GM12878 (cell line): ENCODE measurements at regions not wholly inside any gene's neighbourhood (a gene's known extent, or its start where the extent isn't known, plus 50 kb on each side); places are given as distances from the start of the nearest gene placed in this dataset.

Experiments
- ATAC-seq: fragments of 200-7000 bp; cut with Tn5 transposase; 3 replicates; pipeline ENCODE4 v1.9.1; 2020; ENCODE audit warnings: mild to moderate bottlenecking, moderate library complexity
- BruUV-seq: library from RNA; stranded (reverse); fragments of 400-500 nt; replicated peaks from 2 replicates; lab custom pipeline; 2021; lab: Mats Ljungman, UMichigan
- CTCF ChIA-PET: fragments of 300-600 bp; sonication (Branson Sonifier 250); formaldehyde crosslinking; extraction: SDS; loops from one replicate; lab custom pipeline; 2021; ENCODE audit warnings: inconsistent platforms; lab: Yijun Ruan, JAX
- POLR2A ChIA-PET: fragments of 350-600 bp; formaldehyde crosslinking; extraction: SDS; loops from one replicate; lab custom pipeline; 2021; ENCODE audit warnings: inconsistent platforms; lab: Charles Lee
- RAD21 ChIA-PET: fragments of 300-600 bp; sonication (Branson Sonifier 250); formaldehyde crosslinking; loops from one replicate; lab custom pipeline; 2023; ENCODE audit warnings: antibody characterized with exemption; ENCODE audit not compliant: unreplicated experiment; lab: Charles Lee
- SMC1A ChIA-PET: fragments of 300-600 bp; sonication (Branson Sonifier 250); formaldehyde crosslinking; loops from one replicate; lab custom pipeline; 2023; ENCODE audit not compliant: unreplicated experiment, uncharacterized antibody; lab: Charles Lee
- DNase-seq: peaks from one replicate; pipeline ENCODE4 v3.0.0-alpha.2; 2011; ENCODE audit warnings: low read depth, low spot score
- FAIRE-seq: peaks from 3 replicates; lab custom pipeline; 2011; peaks lifted over from hg19 to GRCh38; lab: Jason Lieb, UNC
- H2AFZ ChIP-seq: 2 replicates; pipeline ENCODE4 v1.6.0; 2011; ENCODE audit warnings: low read depth, low read length, control low read depth; ENCODE audit not compliant: control insufficient read depth
- H3K27ac ChIP-seq: 2 replicates; pipeline ENCODE4 v1.5.1; 2011; ENCODE audit warnings: control low read depth; ENCODE audit not compliant: control insufficient read depth, insufficient read depth
- H3K27me3 ChIP-seq, 2 experiments: replicated peaks in 1 of 2; 2 replicates each; pipeline versions ENCODE4 v1.6.0 to v1.6.1; 2011; ENCODE audit warnings: low read length in 1 of 2; ENCODE audit not compliant: control insufficient read depth in 2 of 2, insufficient read depth in 2 of 2
- H3K36me3 ChIP-seq, 2 experiments: 2 replicates each; pipeline ENCODE4 v1.5.1; 2011; ENCODE audit warnings: low read length in 1 of 2; ENCODE audit not compliant: control insufficient read depth in 2 of 2, insufficient read depth in 2 of 2
- H3K4me1 ChIP-seq: 2 replicates; pipeline ENCODE4 v1.6.1; 2011; ENCODE audit warnings: mild to moderate bottlenecking, low read length, moderate library complexity, mixed read lengths; ENCODE audit not compliant: control insufficient read depth, insufficient read depth
- H3K4me2 ChIP-seq: 2 replicates; pipeline ENCODE4 v1.6.0; 2011; ENCODE audit warnings: control low read depth; ENCODE audit not compliant: control insufficient read depth, insufficient read depth
- H3K4me3 ChIP-seq: fragments of 200-600 bp; sonication (generic); 2 replicates; pipeline ENCODE4 v1.5.1; 2016
- H3K79me2 ChIP-seq: 2 replicates; pipeline ENCODE4 v1.6.0; 2011; ENCODE audit warnings: low read length; ENCODE audit not compliant: control insufficient read depth, insufficient read depth
- H3K9ac ChIP-seq: 2 replicates; pipeline ENCODE4 v1.8.0; 2011; ENCODE audit warnings: low read length, control low read depth, mixed read lengths; ENCODE audit not compliant: control insufficient read depth, insufficient read depth
- H3K9me3 ChIP-seq: replicated peaks from 3 replicates; pipeline ENCODE4 v1.5.1; 2011; ENCODE audit warnings: mild to moderate bottlenecking, low read length; ENCODE audit not compliant: control insufficient read depth, insufficient read depth
- H4K20me1 ChIP-seq: 2 replicates; pipeline ENCODE4 v1.6.0; 2011; ENCODE audit not compliant: control insufficient read depth, insufficient read depth
- CBX5 ChIP-seq: sonication (generic); IDR thresholded peaks from 2 replicates; pipeline ENCODE4 v1.6.1; 2016; ENCODE audit warnings: low read depth, moderate library complexity, mild to moderate bottlenecking, inconsistent platforms
- CEBPB ChIP-seq, 2 experiments: fragments of 150-350 bp in 1 of 2; IDR thresholded peaks; 2 replicates each; pipeline ENCODE4 v1.6.1; 2012 to 2014; ENCODE audit warnings: low read depth in 2 of 2, low read length in 2 of 2, borderline replicate concordance in 1 of 2, inconsistent platforms in 1 of 2
- EP300 ChIP-seq, 2 experiments: fragments of 150-350 bp in 1 of 2; IDR thresholded peaks; 2 replicates each; pipeline ENCODE4 v1.6.1; 2011 to 2012; ENCODE audit warnings: low read depth in 2 of 2, low read length in 2 of 2, borderline replicate concordance in 1 of 2, improper control_type of control experiment in 1 of 2, inconsistent platforms in 1 of 2; ENCODE audit not compliant: control insufficient read depth in 1 of 2
- GABPA ChIP-seq: IDR thresholded peaks from 2 replicates; pipeline ENCODE4 v1.6.1; 2014; ENCODE audit warnings: antibody characterized with exemption, low read depth, mild to moderate bottlenecking, inconsistent platforms
- IRF3 ChIP-seq: fragments of 450-650 bp; IDR thresholded peaks from 2 replicates; pipeline ENCODE4 v1.6.1; 2014; ENCODE audit warnings: mild to moderate bottlenecking
- KDM1A ChIP-seq: fragments of 200-600 bp; sonication (generic); IDR thresholded peaks from 2 replicates; pipeline ENCODE4 v1.6.1; 2016; ENCODE audit warnings: borderline replicate concordance
- MXI1 ChIP-seq: fragments of 150-350 bp; IDR thresholded peaks from 2 replicates; pipeline ENCODE4 v1.6.1; 2011; ENCODE audit warnings: low read depth, mild to moderate bottlenecking, inconsistent platforms, low read length, improper control_type of control experiment
- POLR2AphosphoS2 ChIP-seq: IDR thresholded peaks from 2 replicates; pipeline ENCODE4 v1.6.1; 2011; ENCODE audit warnings: low read depth, mild to moderate bottlenecking, low read length, improper control_type of control experiment, moderate library complexity
- POLR2AphosphoS5 ChIP-seq: IDR thresholded peaks from 2 replicates; pipeline ENCODE4 v1.6.1; 2011; ENCODE audit warnings: mild to moderate bottlenecking, low read length, inconsistent platforms
- RBBP5 ChIP-seq: fragments of 200-600 bp; sonication (generic); conservative IDR thresholded peaks from 2 replicates; pipeline ENCODE4 v1.6.1; 2016
- SKIL ChIP-seq: fragments of 450-650 bp; IDR thresholded peaks from 2 replicates; pipeline ENCODE4 v1.6.1; 2017; ENCODE audit warnings: mild to moderate bottlenecking, low read depth, inconsistent platforms; ENCODE audit not compliant: poor library complexity, severe bottlenecking
- SREBF1 ChIP-seq: IDR thresholded peaks from 2 replicates; pipeline ENCODE4 v1.6.1; 2012; ENCODE audit warnings: mild to moderate bottlenecking, low read length
- SREBF2 ChIP-seq: IDR thresholded peaks from 2 replicates; pipeline ENCODE4 v1.6.1; 2012; ENCODE audit warnings: mild to moderate bottlenecking, low read length
- TAF1 ChIP-seq: IDR thresholded peaks from 2 replicates; pipeline ENCODE4 v1.6.1; 2011; ENCODE audit warnings: mild to moderate bottlenecking, low read depth, low read length, borderline replicate concordance
- USF1 ChIP-seq: IDR thresholded peaks from 2 replicates; pipeline ENCODE4 v1.6.1; 2011; ENCODE audit warnings: borderline replicate concordance, low read depth, mild to moderate bottlenecking, moderate library complexity, mixed read lengths, low read length; ENCODE audit not compliant: insufficient read depth; ENCODE audit errors: extremely low read length
- ZNF217 ChIP-seq: fragments of 450-650 bp; IDR thresholded peaks from 2 replicates; pipeline ENCODE4 v1.6.1; 2017; ENCODE audit warnings: antibody characterized with exemption, mild to moderate bottlenecking
- ZNF384 ChIP-seq: IDR thresholded peaks from 2 replicates; pipeline ENCODE4 v1.6.1; 2012; ENCODE audit warnings: low read depth, mild to moderate bottlenecking, low read length, improper control_type of control experiment, borderline replicate concordance
- WGBS: methylation state at CpG from one replicate; pipeline ENCODE4 v1.1.6; 2016; ENCODE audit warnings: low lambda C conversion rate; ENCODE audit not compliant: insufficient replicate concordance, insufficient coverage; ENCODE audit errors: missing lambda C conversion rate; 5-methylcytosine and 5-hydroxymethylcytosine counted together
- in situ Hi-C: fragments of 300-500 bp; cut with MboI; formaldehyde crosslinking; loops from 9 replicates; pipeline ENCODE4 v1.14.3; 2018; ENCODE audit warnings: mixed read lengths
- intact Hi-C: fragments of 100-400 bp; cut with micrococcal nuclease; formaldehyde crosslinking; loops from one replicate; pipeline ENCODE4 v1.14.2; 2022; ENCODE audit not compliant: unreplicated experiment

- WGBS, result 5% methylated on average over 3 of the region's 3 CpGs
- H3K4me1 ChIP-seq, result no peaks in the 10 kb centered on the region
- in situ Hi-C loops (no loop called here), intact Hi-C loops (no loop called here)
- CTCF ChIA-PET, result interaction anchor here (0.9 to 1.0 kb wide), 2 partner anchors 18 to 30 kb away, joined by 3 read pairs; no protein-coding TSS in a partner anchor
- H2AFZ ChIP-seq, result no peak overlapping the region; the same call in 1 of the 2 replicates
- H3K27me3 ChIP-seq, result no peaks in the 10 kb centered on the region
- DNase-seq, result no peak
- no peak overlapping the region for H3K9ac ChIP-seq
- H4K20me1 ChIP-seq, result no peaks in the 10 kb centered on the region
- no TSS peak for BruUV-seq
- POLR2A ChIA-PET, result no interaction called here
- H3K4me3 ChIP-seq, result no peak overlapping the region
- H3K36me3 ChIP-seq, result no peaks in the 10 kb centered on the region
- H3K4me2 ChIP-seq, result no peak overlapping the region
- RAD21 ChIA-PET, result interaction anchor here (1.6 kb wide), 1 partner anchor 43 kb away, joined by 4 read pairs; no protein-coding TSS in a partner anchor
- SMC1A ChIA-PET, result interaction anchor here (0.6 to 1.0 kb wide), 2 partner anchors 38 to 349 kb away, joined by 3 read pairs; no protein-coding TSS in a partner anchor
- no peaks in the 10 kb centered on the region for H3K79me2 ChIP-seq
- no peaks in the 10 kb centered on the region; the same call in 1 of the 3 replicates for H3K9me3 ChIP-seq
- ATAC-seq, result peak; percentile 76
- no peak for FAIRE-seq
- no peak overlapping the region for H3K27ac ChIP-seq
- TF ChIP-seq SREBF1, result no peak
- TF ChIP-seq TAF1, result no peak
- TF ChIP-seq ZNF384, result no peak
- TF ChIP-seq IRF3, result no peak
- no peak for TF ChIP-seq MXI1
- TF ChIP-seq POLR2AphosphoS5, result no peak
- no peak for TF ChIP-seq SKIL
- no peak for TF ChIP-seq GABPA
- no peak for TF ChIP-seq RBBP5
- no peak for TF ChIP-seq CEBPB (IDR thresholded peaks at IDR 0.05; ENCODE audit: borderline replicate concordance in 1 of 2, low read depth in 2 of 2, low read length in 2 of 2)
- no peak for TF ChIP-seq POLR2AphosphoS2
- TF ChIP-seq KDM1A, result no peak
- no peak for TF ChIP-seq EP300 (IDR thresholded peaks at IDR 0.05; ENCODE audit: borderline replicate concordance in 1 of 2, control insufficient read depth in 1 of 2, low read depth in 2 of 2, low read length in 2 of 2)
- no peak for TF ChIP-seq USF1
- no peak for TF ChIP-seq ZNF217
- TF ChIP-seq CBX5, result no peak
- no peak for TF ChIP-seq SREBF2
Measured at GRCh38 chr9:99556998-99557397, 264.7 kb upstream of the NR4A3 start.
